ENCODE measurements at regions not wholly inside any gene's neighbourhood (a gene's known extent, or its start where the extent isn't known, plus 50 kb on each side); places are given as distances from the start of the nearest gene placed in this dataset.
A peak's percentile ranks its signal among the peaks of the same experiment; 100 is the strongest.

DNA sequence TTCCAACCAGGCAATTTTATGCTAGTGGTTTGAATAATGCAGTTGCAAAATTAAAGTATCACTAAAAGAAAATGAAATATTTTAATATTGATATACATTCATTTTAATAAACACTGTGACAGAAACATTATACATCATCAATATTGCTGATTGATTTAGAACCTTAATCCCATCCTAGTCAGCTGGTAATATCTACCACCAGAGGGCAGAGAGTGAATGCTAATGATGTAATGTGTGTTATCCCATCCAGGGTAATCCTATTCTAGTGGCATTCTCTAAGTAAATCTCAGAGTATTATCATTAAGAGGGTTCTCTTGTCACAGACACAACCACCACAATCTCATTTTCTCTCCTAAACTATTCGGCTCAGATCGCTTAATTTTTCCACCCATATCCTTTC lies 477.4 kb downstream of the CPS1 start:
- ATAC-seq, result peak in 1 of 2 experiments; percentile 69; a peak in 2 of 6 replicates
- Histone ChIP-seq H3K4me3 (no peak overlapping the region), H3K4me2 (no peak overlapping the region), H3K27ac (no peak overlapping the region), H3K4me1 (no peaks in the 10 kb centered on the region), H3K9me3 (no peaks in the 10 kb centered on the region)
- WGBS (ENCODE audit: missing lambda C conversion rate), result 80% methylated on average over 2 of the region's 2 CpGs
- ChIA-PET CTCF (no interaction called here), POLR2A (no interaction called here)
- no peak for FAIRE-seq
- DNase-seq (ENCODE audit: low read depth in 1 of 2, low spot score in 1 of 2), result peak; percentile 0 to 12
- no peak for TF ChIP-seq EHF (CRISPR knock-in tag; IDR thresholded peaks at IDR 0.05)
- TF ChIP-seq RAD21 (conservative IDR thresholded peaks at IDR 0.05 in 1 of 2, IDR thresholded peaks at IDR 0.05 in 1 of 2), result peak in 1 of 2 experiments; percentile 19; a peak in 1 of 5 replicates

DNA sequence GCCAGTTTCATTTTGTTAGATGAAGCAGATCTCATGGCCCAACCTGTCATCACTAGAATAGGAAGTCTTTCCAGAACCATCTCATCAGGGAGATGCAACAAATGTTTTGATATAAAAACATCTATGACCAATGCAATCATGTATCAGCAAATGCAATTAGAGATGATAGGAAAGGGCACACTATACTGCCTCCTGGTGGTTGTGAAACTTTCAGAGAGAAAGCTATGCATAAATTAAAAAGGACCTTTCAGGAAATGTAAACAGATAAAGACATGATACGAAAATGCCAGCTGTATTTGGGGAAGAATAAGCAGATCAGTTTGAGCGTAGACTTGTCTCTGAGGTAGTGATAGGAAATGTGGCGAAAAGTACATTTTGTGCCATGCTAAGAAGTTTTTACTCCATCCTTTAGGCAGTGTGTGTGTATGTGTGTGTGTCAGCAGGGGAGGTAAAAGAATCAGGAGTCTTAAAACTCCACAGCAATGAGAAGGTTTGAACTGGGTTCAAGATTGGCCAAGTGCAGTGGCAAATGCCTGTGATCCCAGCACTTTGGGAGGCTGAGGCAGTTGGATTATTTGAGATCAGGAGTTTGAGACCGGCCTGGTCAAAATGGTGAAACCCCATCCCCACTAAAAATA lies 479.3 kb downstream of the CPS1 start:
- ATAC-seq (no peak; a peak in 1 of 6 replicates), DNase-seq (ENCODE audit: low read depth in 1 of 2, low spot score in 1 of 2) (peak in 1 of 2 experiments; percentile 16), FAIRE-seq (no peak)
- TF ChIP-seq EHMT2 (IDR thresholded peaks at IDR 0.05; ENCODE audit: low read depth), result no peak
- no peak for TF ChIP-seq JUNB (IDR thresholded peaks at IDR 0.05)
- TF ChIP-seq SMC3 (IDR thresholded peaks at IDR 0.05), result 0 out of 3 replicates have a peak, but pooled peaks have one; percentile 19
- no peak for TF ChIP-seq CHD4 (IDR thresholded peaks at IDR 0.05; ENCODE audit: borderline replicate concordance)
- TF ChIP-seq, protein P1, sequence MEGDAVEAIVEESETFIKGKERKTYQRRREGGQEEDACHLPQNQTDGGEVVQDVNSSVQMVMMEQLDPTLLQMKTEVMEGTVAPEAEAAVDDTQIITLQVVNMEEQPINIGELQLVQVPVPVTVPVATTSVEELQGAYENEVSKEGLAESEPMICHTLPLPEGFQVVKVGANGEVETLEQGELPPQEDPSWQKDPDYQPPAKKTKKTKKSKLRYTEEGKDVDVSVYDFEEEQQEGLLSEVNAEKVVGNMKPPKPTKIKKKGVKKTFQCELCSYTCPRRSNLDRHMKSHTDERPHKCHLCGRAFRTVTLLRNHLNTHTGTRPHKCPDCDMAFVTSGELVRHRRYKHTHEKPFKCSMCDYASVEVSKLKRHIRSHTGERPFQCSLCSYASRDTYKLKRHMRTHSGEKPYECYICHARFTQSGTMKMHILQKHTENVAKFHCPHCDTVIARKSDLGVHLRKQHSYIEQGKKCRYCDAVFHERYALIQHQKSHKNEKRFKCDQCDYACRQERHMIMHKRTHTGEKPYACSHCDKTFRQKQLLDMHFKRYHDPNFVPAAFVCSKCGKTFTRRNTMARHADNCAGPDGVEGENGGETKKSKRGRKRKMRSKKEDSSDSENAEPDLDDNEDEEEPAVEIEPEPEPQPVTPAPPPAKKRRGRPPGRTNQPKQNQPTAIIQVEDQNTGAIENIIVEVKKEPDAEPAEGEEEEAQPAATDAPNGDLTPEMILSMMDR (IDR thresholded peaks at IDR 0.05), result peak; percentile 38; the same call in 2 of the 3 replicates
- TF ChIP-seq POLR2AphosphoS2 (conservative IDR thresholded peaks at IDR 0.05; ENCODE audit: low read length), result no peak
- TF ChIP-seq ZC3H11A (IDR thresholded peaks at IDR 0.05), result no peak
- TF ChIP-seq SREBF2 (IDR thresholded peaks at IDR 0.05), result no peak
- ChIA-PET CTCF (interaction anchor here (0.9 kb wide), 1 partner anchor 786 kb away, joined by 3 read pairs; no protein-coding TSS in a partner anchor), POLR2A (no interaction called here)
- Histone ChIP-seq H3K4me1 (no peaks in the 10 kb centered on the region), H3K27ac (no peak overlapping the region), H3K9me3 (no peaks in the 10 kb centered on the region), H3K4me3 (no peak overlapping the region), H3K4me2 (no peak overlapping the region)
- 30% methylated on average over 4 of the region's 4 CpGs for WGBS (ENCODE audit: missing lambda C conversion rate)

DNA sequence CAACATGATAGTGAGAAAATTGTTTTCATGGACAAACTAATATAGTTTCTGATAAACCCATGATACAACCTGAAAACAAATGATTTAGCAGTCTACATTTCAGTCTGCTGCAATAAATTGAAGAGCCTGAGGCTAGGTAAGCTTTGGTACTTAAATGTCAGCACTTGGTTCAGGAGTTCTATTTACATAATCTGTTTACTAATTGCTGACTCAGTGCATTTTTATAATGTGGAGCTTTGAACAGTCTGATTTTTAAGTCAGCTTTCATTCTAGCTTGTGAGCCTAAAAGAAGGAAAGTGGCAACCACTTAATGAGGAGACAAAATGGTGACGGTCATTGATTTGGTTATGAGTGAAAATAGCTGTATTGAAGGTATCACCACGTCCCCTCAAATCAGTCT lies 488.6 kb downstream of the CPS1 start:
- H3K4me3 ChIP-seq, result no peak overlapping the region
- no peak overlapping the region for H3K27ac ChIP-seq
- no peak for ATAC-seq
- no peaks in the 10 kb centered on the region for H3K4me1 ChIP-seq
- no peak overlapping the region for H3K4me2 ChIP-seq
- ChIA-PET CTCF (no interaction called here), POLR2A (no interaction called here)
- no peaks in the 10 kb centered on the region for H3K9me3 ChIP-seq
- no peak for DNase-seq (ENCODE audit: low read depth in 1 of 2, low spot score in 1 of 2)
- FAIRE-seq, result no peak
- WGBS (ENCODE audit: missing lambda C conversion rate), result 24% methylated on average over 2 of the region's 2 CpGs
- TF ChIP-seq BHLHE40 (IDR thresholded peaks at IDR 0.05; ENCODE audit: low read depth, low read length) (no peak), MAFK (IDR thresholded peaks at IDR 0.05; ENCODE audit: partially characterized antibody) (peak; percentile 88)

DNA sequence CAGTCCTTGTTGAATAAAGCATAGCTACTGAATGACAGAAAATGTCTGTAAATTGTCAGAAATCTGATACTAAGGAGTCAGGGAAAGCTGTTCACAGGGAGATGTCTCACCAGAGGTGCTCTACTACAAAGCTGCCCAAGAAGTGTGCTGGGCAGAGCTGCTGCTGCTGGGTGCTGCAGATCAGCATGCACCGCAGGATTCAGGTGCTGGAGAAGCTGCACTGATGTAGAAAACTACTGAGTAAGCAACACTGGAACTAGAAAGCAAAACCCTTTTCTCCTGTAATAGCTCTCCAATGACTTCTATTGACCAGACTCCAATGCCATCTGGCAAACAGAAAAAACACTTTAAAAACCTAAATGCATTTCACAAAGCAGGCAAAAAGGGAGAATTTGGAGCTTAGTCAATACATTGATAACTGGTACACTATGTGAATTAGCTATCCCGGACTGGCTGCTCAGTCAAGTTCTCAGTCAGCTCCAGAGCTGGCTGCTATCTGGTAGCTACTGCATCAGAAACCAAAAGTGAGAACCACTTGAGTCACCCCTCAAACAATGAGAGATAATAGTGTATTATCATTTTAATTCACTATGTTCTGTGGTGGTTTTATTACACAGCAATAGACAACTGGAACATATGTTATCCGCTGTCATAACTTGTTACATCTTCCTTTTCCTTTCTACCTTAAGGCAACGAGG lies 493.1 kb downstream of the CPS1 start:
- H3K4me2 ChIP-seq, result no peak overlapping the region
- FAIRE-seq (no peak), ATAC-seq (no peak), DNase-seq (ENCODE audit: low read depth in 1 of 2, low spot score in 1 of 2) (no peak)
- POLR2A ChIA-PET, result no interaction called here
- H3K9me3 ChIP-seq, result no peaks in the 10 kb centered on the region
- H3K27ac ChIP-seq, result no peak overlapping the region
- H3K4me3 ChIP-seq, result no peak overlapping the region
- no peaks in the 10 kb centered on the region for H3K4me1 ChIP-seq
- CTCF ChIA-PET, result no interaction called here
- 44% methylated on average over 4 of the region's 4 CpGs for WGBS (ENCODE audit: missing lambda C conversion rate)
- no peak for TF ChIP-seq RCOR1 (IDR thresholded peaks at IDR 0.05; ENCODE audit: low read depth, low read length)
- TF ChIP-seq, protein P2, sequence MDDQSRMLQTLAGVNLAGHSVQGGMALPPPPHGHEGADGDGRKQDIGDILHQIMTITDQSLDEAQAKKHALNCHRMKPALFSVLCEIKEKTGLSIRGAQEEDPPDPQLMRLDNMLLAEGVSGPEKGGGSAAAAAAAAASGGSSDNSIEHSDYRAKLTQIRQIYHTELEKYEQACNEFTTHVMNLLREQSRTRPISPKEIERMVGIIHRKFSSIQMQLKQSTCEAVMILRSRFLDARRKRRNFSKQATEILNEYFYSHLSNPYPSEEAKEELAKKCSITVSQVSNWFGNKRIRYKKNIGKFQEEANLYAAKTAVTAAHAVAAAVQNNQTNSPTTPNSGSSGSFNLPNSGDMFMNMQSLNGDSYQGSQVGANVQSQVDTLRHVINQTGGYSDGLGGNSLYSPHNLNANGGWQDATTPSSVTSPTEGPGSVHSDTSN (IDR thresholded peaks at IDR 0.05), result no peak
- TF ChIP-seq HOXA7 (CRISPR knock-in tag; IDR thresholded peaks at IDR 0.05), result no peak
- no peak for TF ChIP-seq RNF2 (IDR thresholded peaks at IDR 0.05; ENCODE audit: borderline replicate concordance, low read depth)
- TF ChIP-seq RFX5 (IDR thresholded peaks at IDR 0.05), result no peak
- TF ChIP-seq, protein P3, sequence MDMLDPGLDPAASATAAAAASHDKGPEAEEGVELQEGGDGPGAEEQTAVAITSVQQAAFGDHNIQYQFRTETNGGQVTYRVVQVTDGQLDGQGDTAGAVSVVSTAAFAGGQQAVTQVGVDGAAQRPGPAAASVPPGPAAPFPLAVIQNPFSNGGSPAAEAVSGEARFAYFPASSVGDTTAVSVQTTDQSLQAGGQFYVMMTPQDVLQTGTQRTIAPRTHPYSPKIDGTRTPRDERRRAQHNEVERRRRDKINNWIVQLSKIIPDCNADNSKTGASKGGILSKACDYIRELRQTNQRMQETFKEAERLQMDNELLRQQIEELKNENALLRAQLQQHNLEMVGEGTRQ (IDR thresholded peaks at IDR 0.05), result no peak
- TF ChIP-seq ZFP36 (IDR thresholded peaks at IDR 0.05; ENCODE audit: borderline replicate concordance, partially characterized antibody), result no peak
- TF ChIP-seq MYC (IDR thresholded peaks at IDR 0.05; ENCODE audit: borderline replicate concordance, low read length), result no peak
- TF ChIP-seq TFCP2L1 (CRISPR knock-in tag; IDR thresholded peaks at IDR 0.05), result no peak
- TF ChIP-seq ZC3H11A (IDR thresholded peaks at IDR 0.05), result no peak
- no peak for TF ChIP-seq JUN (IDR thresholded peaks at IDR 0.05)
- TF ChIP-seq CHD2 (IDR thresholded peaks at IDR 0.05; ENCODE audit: low read length, partially characterized antibody), result no peak
- TF ChIP-seq, protein P1 (IDR thresholded peaks at IDR 0.05), result no peak
- TF ChIP-seq EHF (CRISPR knock-in tag; IDR thresholded peaks at IDR 0.05), result no peak
- no peak for TF ChIP-seq NFE2L2 (conservative IDR thresholded peaks at IDR 0.05; ENCODE audit: low read length)
- no peak for TF ChIP-seq ZSCAN20 (CRISPR knock-in tag; IDR thresholded peaks at IDR 0.05)

All from A549 (cell line).